ENCODE measurements at regions not wholly inside any gene's neighbourhood (a gene's known extent, or its start where the extent isn't known, plus 50 kb on each side); places are given as distances from the start of the nearest gene placed in this dataset.

DNA sequence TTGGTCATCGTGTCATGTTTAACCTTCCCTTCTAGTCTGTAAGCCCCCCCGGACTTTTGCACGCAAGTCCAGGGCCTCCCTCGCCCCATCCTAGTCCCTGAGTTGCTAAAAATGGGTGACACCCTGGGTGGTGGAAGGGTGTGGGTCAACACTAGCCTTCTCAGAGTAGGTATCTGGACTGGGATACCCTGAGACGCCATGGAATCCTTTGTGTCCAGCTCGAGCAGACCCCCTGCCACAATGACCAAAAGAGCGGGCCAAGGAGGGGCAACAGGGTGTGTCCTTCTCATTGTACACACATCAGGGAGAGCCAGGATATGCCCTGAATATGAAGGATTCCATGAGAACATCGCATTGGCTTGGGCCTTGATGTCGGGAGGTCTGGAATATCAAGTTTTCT, 67.5 kb upstream of the ATP12A start:
- TF ChIP-seq POLR2A (IDR thresholded peaks at IDR 0.05), result no peak
- TF ChIP-seq, protein P1, sequence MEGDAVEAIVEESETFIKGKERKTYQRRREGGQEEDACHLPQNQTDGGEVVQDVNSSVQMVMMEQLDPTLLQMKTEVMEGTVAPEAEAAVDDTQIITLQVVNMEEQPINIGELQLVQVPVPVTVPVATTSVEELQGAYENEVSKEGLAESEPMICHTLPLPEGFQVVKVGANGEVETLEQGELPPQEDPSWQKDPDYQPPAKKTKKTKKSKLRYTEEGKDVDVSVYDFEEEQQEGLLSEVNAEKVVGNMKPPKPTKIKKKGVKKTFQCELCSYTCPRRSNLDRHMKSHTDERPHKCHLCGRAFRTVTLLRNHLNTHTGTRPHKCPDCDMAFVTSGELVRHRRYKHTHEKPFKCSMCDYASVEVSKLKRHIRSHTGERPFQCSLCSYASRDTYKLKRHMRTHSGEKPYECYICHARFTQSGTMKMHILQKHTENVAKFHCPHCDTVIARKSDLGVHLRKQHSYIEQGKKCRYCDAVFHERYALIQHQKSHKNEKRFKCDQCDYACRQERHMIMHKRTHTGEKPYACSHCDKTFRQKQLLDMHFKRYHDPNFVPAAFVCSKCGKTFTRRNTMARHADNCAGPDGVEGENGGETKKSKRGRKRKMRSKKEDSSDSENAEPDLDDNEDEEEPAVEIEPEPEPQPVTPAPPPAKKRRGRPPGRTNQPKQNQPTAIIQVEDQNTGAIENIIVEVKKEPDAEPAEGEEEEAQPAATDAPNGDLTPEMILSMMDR (IDR thresholded peaks at IDR 0.05), result no peak
